ENCODE measurements at regions not wholly inside any gene's neighbourhood (a gene's known extent, or its start where the extent isn't known, plus 50 kb on each side); places are given as distances from the start of the nearest gene placed in this dataset.

GRCh38 chr1:106276871-106277270, 779.6 kb upstream of the PRMT6 start:
- FAIRE-seq (no peak), DNase-seq (ENCODE audit: insufficient read length) (no peak)
- TF ChIP-seq TAF1 (IDR thresholded peaks at IDR 0.05; ENCODE audit: borderline replicate concordance, low read depth, low read length): no peak
- TF ChIP-seq POLR2AphosphoS5 (IDR thresholded peaks at IDR 0.05; ENCODE audit: low read depth, low read length): no peak
- TF ChIP-seq POLR2A (IDR thresholded peaks at IDR 0.05; ENCODE audit: low read depth, low read length): no peak

- TF ChIP-seq POLR2AphosphoS5 (IDR thresholded peaks at IDR 0.05; ENCODE audit: low read depth, low read length) (no peak), TAF1 (IDR thresholded peaks at IDR 0.05; ENCODE audit: borderline replicate concordance, low read depth, low read length) (no peak), POLR2A (IDR thresholded peaks at IDR 0.05; ENCODE audit: low read depth, low read length) (no peak)
- DNase-seq (ENCODE audit: insufficient read length) (no peak), FAIRE-seq (no peak)
These were observed 778.7 kb upstream of the PRMT6 start for GRCh38 chr1:106277786-106278185.

- DNase-seq (ENCODE audit: insufficient read length) (no peak), FAIRE-seq (no peak)
- TF ChIP-seq POLR2AphosphoS5 (IDR thresholded peaks at IDR 0.05; ENCODE audit: low read depth, low read length): no peak
- TF ChIP-seq POLR2A (IDR thresholded peaks at IDR 0.05; ENCODE audit: low read depth, low read length): no peak
- TF ChIP-seq TAF1 (IDR thresholded peaks at IDR 0.05; ENCODE audit: borderline replicate concordance, low read depth, low read length): no peak
These were observed 777.8 kb upstream of the PRMT6 start for GRCh38 chr1:106278716-106279115.

- no peak for TF ChIP-seq TAF1 (IDR thresholded peaks at IDR 0.05; ENCODE audit: borderline replicate concordance, low read depth, low read length)
- no peak for TF ChIP-seq POLR2A (IDR thresholded peaks at IDR 0.05; ENCODE audit: low read depth, low read length)
- TF ChIP-seq POLR2AphosphoS5 (IDR thresholded peaks at IDR 0.05; ENCODE audit: low read depth, low read length): no peak
- DNase-seq (ENCODE audit: insufficient read length): no peak
- no peak for FAIRE-seq
These were observed 767.1 kb upstream of the PRMT6 start for GRCh38 chr1:106289265-106289928.

- FAIRE-seq: no peak
- no peak for TF ChIP-seq POLR2A (IDR thresholded peaks at IDR 0.05; ENCODE audit: low read depth, low read length)
- TF ChIP-seq POLR2AphosphoS5 (IDR thresholded peaks at IDR 0.05; ENCODE audit: low read depth, low read length): no peak
- no peak for TF ChIP-seq TAF1 (IDR thresholded peaks at IDR 0.05; ENCODE audit: borderline replicate concordance, low read depth, low read length)
These were observed 765.5 kb upstream of the PRMT6 start for GRCh38 chr1:106290805-106291501.

GRCh38 chr1:106292130-106292529, 764.3 kb upstream of the PRMT6 start:
- no peak for TF ChIP-seq POLR2AphosphoS5 (IDR thresholded peaks at IDR 0.05; ENCODE audit: low read depth, low read length)
- no peak for TF ChIP-seq POLR2A (IDR thresholded peaks at IDR 0.05; ENCODE audit: low read depth, low read length)
- TF ChIP-seq TAF1 (IDR thresholded peaks at IDR 0.05; ENCODE audit: borderline replicate concordance, low read depth, low read length): no peak
- DNase-seq (ENCODE audit: insufficient read length) (no peak), FAIRE-seq (no peak)

More at GRCh38 chr1:106290805-106291501, 765.5 kb upstream of the PRMT6 start:
- DNase-seq (ENCODE audit: insufficient read length): no peak

- DNase-seq (ENCODE audit: insufficient read length) (no peak), FAIRE-seq (no peak)
- TF ChIP-seq POLR2AphosphoS5 (IDR thresholded peaks at IDR 0.05; ENCODE audit: low read depth, low read length): no peak
- no peak for TF ChIP-seq TAF1 (IDR thresholded peaks at IDR 0.05; ENCODE audit: borderline replicate concordance, low read depth, low read length)
- no peak for TF ChIP-seq POLR2A (IDR thresholded peaks at IDR 0.05; ENCODE audit: low read depth, low read length)
These were observed 760.0 kb upstream of the PRMT6 start for GRCh38 chr1:106296431-106296830.

- TF ChIP-seq TAF1 (IDR thresholded peaks at IDR 0.05; ENCODE audit: borderline replicate concordance, low read depth, low read length): no peak
- no peak for TF ChIP-seq POLR2AphosphoS5 (IDR thresholded peaks at IDR 0.05; ENCODE audit: low read depth, low read length)
- TF ChIP-seq POLR2A (IDR thresholded peaks at IDR 0.05; ENCODE audit: low read depth, low read length): no peak
- FAIRE-seq (no peak), DNase-seq (ENCODE audit: insufficient read length) (no peak)
These were observed 752.4 kb upstream of the PRMT6 start for GRCh38 chr1:106304106-106304505.

GRCh38 chr1:106319612-106320011, 736.9 kb upstream of the PRMT6 start:
- DNase-seq (ENCODE audit: insufficient read length): no peak
- FAIRE-seq: no peak
- TF ChIP-seq TAF1 (IDR thresholded peaks at IDR 0.05; ENCODE audit: borderline replicate concordance, low read depth, low read length) (no peak), POLR2A (IDR thresholded peaks at IDR 0.05; ENCODE audit: low read depth, low read length) (no peak), POLR2AphosphoS5 (IDR thresholded peaks at IDR 0.05; ENCODE audit: low read depth, low read length) (no peak)

GRCh38 chr1:106325600-106325999, 730.9 kb upstream of the PRMT6 start:
- no peak for FAIRE-seq
- DNase-seq (ENCODE audit: insufficient read length): no peak
- no peak for TF ChIP-seq TAF1 (IDR thresholded peaks at IDR 0.05; ENCODE audit: borderline replicate concordance, low read depth, low read length)
- no peak for TF ChIP-seq POLR2AphosphoS5 (IDR thresholded peaks at IDR 0.05; ENCODE audit: low read depth, low read length)

GRCh38 chr1:106344494-106344893, 712.0 kb upstream of the PRMT6 start:
- no peak for FAIRE-seq
- TF ChIP-seq POLR2A (IDR thresholded peaks at IDR 0.05; ENCODE audit: low read depth, low read length) (no peak), TAF1 (IDR thresholded peaks at IDR 0.05; ENCODE audit: borderline replicate concordance, low read depth, low read length) (no peak), POLR2AphosphoS5 (IDR thresholded peaks at IDR 0.05; ENCODE audit: low read depth, low read length) (no peak)
- no peak for DNase-seq (ENCODE audit: insufficient read length)

- DNase-seq (ENCODE audit: insufficient read length): no peak
- no peak for TF ChIP-seq TAF1 (IDR thresholded peaks at IDR 0.05; ENCODE audit: borderline replicate concordance, low read depth, low read length)
- no peak for TF ChIP-seq POLR2A (IDR thresholded peaks at IDR 0.05; ENCODE audit: low read depth, low read length)
- TF ChIP-seq POLR2AphosphoS5 (IDR thresholded peaks at IDR 0.05; ENCODE audit: low read depth, low read length): no peak
- FAIRE-seq: no peak
These were observed 696.2 kb upstream of the PRMT6 start for GRCh38 chr1:106360252-106360651.
